SK-N-SH treated with all-trans-retinoic acid at 6 μM for 48 hours (cell line): ENCODE measurements at regions not wholly inside any gene's neighbourhood (a gene's known extent, or its start where the extent isn't known, plus 50 kb on each side); places are given as distances from the start of the nearest gene placed in this dataset.

Experiments used
- ATAC-seq: fragments of 200-7000 bp; cut with Tn5 transposase; 3 replicates; pipeline ENCODE4 v1.9.1; 2020; ENCODE audit warnings: mild to moderate bottlenecking, moderate library complexity
- ARNTL ChIP-seq: fragments of 450-650 bp; formaldehyde crosslinking; IDR thresholded peaks from 2 replicates; pipeline ENCODE4 v1.5.0; 2020; ENCODE audit warnings: low read depth, mild to moderate bottlenecking, moderate library complexity, borderline replicate concordance
- BACH2 ChIP-seq: fragments of 250-450 bp; sonication (Bioruptor Pico); IDR thresholded peaks from 2 replicates; pipeline ENCODE4 v1.9.0; 2021; ENCODE audit warnings: mild to moderate bottlenecking, borderline replicate concordance
- CSDC2 ChIP-seq: fragments of 250-450 bp; sonication (Bioruptor Pico); IDR thresholded peaks from 2 replicates; pipeline ENCODE4 v1.5.0; 2020; ENCODE audit warnings: mild to moderate bottlenecking, moderate library complexity
- ESRRG ChIP-seq: fragments of 250-450 bp; sonication (Bioruptor Pico); IDR thresholded peaks from 2 replicates; pipeline ENCODE4 v1.6.1; 2021; ENCODE audit warnings: mild to moderate bottlenecking
- ISL1 ChIP-seq: fragments of 250-450 bp; sonication (Bioruptor Pico); IDR thresholded peaks from 2 replicates; pipeline ENCODE4 v2.1.2; 2022; ENCODE audit warnings: mild to moderate bottlenecking, moderate library complexity
- OSR1 ChIP-seq: fragments of 250-450 bp; sonication (Bioruptor Pico); IDR thresholded peaks from 2 replicates; pipeline ENCODE4 v1.8.0; 2022; ENCODE audit warnings: moderate library complexity, mild to moderate bottlenecking, inconsistent platforms
- PPARA ChIP-seq: fragments of 250-450 bp; sonication (Bioruptor Pico); IDR thresholded peaks from 2 replicates; pipeline ENCODE4 v1.5.0; 2020; ENCODE audit warnings: mild to moderate bottlenecking, borderline replicate concordance
- RARB ChIP-seq: fragments of 250-450 bp; sonication (Bioruptor Pico); IDR thresholded peaks from 2 replicates; pipeline ENCODE4 v1.8.0; 2021; ENCODE audit warnings: mild to moderate bottlenecking, moderate library complexity
- SNAI2 ChIP-seq: fragments of 250-450 bp; sonication (Bioruptor Pico); IDR thresholded peaks from 2 replicates; pipeline ENCODE4 v1.5.0; 2020; ENCODE audit warnings: mild to moderate bottlenecking, moderate library complexity
- TCF4 ChIP-seq: fragments of 250-450 bp; sonication (Bioruptor Pico); IDR thresholded peaks from 2 replicates; pipeline ENCODE4 v1.8.0; 2021; ENCODE audit warnings: mild to moderate bottlenecking, moderate library complexity, borderline replicate concordance
- TOX ChIP-seq: fragments of 250-450 bp; sonication (Bioruptor Pico); IDR thresholded peaks from 2 replicates; pipeline ENCODE4 v1.8.0; 2021; ENCODE audit warnings: mild to moderate bottlenecking, moderate library complexity, borderline replicate concordance
- ZC3H10 ChIP-seq: fragments of 250-450 bp; sonication (Bioruptor Pico); IDR thresholded peaks from 2 replicates; pipeline ENCODE4 v1.5.1; 2021; ENCODE audit warnings: mild to moderate bottlenecking, moderate library complexity
- ZFP3 ChIP-seq: fragments of 250-450 bp; sonication (Bioruptor Pico); IDR thresholded peaks from 2 replicates; pipeline ENCODE4 v1.5.0; 2020; ENCODE audit warnings: mild to moderate bottlenecking, moderate library complexity
- ZFP30 ChIP-seq: fragments of 450-650 bp; formaldehyde crosslinking; IDR thresholded peaks from 2 replicates; pipeline ENCODE4 v1.5.0; 2022; ENCODE audit warnings: mild to moderate bottlenecking, moderate library complexity
- ZNF565 ChIP-seq: fragments of 450-650 bp; formaldehyde crosslinking; conservative IDR thresholded peaks from 2 replicates; pipeline ENCODE4 v1.5.0; 2020; ENCODE audit warnings: low read depth, mild to moderate bottlenecking, moderate library complexity
- ZNF70 ChIP-seq: fragments of 450-650 bp; formaldehyde crosslinking; IDR thresholded peaks from 2 replicates; pipeline ENCODE4 v1.5.0; 2020; ENCODE audit warnings: mild to moderate bottlenecking, moderate library complexity
- TF ChIP-seq, protein P1 (sequence below): fragments of 250-450 bp; sonication (Bioruptor Pico); IDR thresholded peaks from 2 replicates; pipeline ENCODE4 v1.5.1; 2020; ENCODE audit warnings: low read depth, mild to moderate bottlenecking, moderate library complexity
- TF ChIP-seq, protein P2 (sequence below): fragments of 250-450 bp; sonication (Bioruptor Pico); IDR thresholded peaks from 2 replicates; pipeline ENCODE4 v1.5.1; 2021; ENCODE audit warnings: mild to moderate bottlenecking, moderate library complexity
- TF ChIP-seq, protein P3 (sequence below): fragments of 250-450 bp; sonication (Bioruptor Pico); IDR thresholded peaks from 2 replicates; pipeline ENCODE4 v1.8.0; 2021; ENCODE audit warnings: low read depth, mild to moderate bottlenecking, moderate library complexity, borderline replicate concordance
- TF ChIP-seq, protein P4 (sequence below): fragments of 250-450 bp; sonication (Bioruptor Pico); IDR thresholded peaks from 2 replicates; pipeline ENCODE4 v1.8.0; 2020; ENCODE audit warnings: mild to moderate bottlenecking, moderate library complexity, borderline replicate concordance

DNA sequence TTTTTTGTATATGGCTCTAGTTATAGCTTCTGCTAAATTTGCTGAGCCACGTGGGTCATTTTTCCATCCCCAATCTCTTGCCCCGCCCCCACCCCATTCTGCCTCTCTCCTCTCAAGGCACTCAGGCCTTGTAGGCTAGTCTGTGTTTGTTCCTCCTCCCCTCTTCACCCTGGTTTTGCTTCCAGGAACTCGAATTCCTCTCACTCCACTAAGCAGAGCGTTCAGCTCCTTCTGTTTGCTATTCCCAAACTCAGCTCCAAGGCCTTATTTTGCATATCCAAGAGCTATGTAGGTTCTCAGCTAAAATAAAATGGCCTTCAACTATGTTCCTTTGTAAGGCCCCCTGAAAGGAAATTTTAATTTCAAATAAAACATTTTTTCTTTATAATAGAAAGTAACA is 1293.7 kb downstream of the EPHA7 start:
- TF ChIP-seq ARNTL (CRISPR knock-in tag) (no peak), ISL1 (no peak), ZFP3 (CRISPR knock-in tag) (no peak), ESRRG (CRISPR knock-in tag) (no peak)
- TF ChIP-seq, protein P1, sequence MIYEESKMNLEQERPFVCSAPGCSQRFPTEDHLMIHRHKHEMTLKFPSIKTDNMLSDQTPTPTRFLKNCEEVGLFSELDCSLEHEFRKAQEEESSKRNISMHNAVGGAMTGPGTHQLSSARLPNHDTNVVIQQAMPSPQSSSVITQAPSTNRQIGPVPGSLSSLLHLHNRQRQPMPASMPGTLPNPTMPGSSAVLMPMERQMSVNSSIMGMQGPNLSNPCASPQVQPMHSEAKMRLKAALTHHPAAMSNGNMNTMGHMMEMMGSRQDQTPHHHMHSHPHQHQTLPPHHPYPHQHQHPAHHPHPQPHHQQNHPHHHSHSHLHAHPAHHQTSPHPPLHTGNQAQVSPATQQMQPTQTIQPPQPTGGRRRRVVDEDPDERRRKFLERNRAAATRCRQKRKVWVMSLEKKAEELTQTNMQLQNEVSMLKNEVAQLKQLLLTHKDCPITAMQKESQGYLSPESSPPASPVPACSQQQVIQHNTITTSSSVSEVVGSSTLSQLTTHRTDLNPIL (CRISPR knock-in tag), result no peak
- TF ChIP-seq, protein P2, sequence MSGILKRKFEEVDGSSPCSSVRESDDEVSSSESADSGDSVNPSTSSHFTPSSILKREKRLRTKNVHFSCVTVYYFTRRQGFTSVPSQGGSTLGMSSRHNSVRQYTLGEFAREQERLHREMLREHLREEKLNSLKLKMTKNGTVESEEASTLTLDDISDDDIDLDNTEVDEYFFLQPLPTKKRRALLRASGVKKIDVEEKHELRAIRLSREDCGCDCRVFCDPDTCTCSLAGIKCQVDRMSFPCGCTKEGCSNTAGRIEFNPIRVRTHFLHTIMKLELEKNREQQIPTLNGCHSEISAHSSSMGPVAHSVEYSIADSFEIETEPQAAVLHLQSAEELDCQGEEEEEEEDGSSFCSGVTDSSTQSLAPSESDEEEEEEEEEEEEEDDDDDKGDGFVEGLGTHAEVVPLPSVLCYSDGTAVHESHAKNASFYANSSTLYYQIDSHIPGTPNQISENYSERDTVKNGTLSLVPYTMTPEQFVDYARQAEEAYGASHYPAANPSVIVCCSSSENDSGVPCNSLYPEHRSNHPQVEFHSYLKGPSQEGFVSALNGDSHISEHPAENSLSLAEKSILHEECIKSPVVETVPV (CRISPR knock-in tag), result no peak
- TF ChIP-seq, protein P3, sequence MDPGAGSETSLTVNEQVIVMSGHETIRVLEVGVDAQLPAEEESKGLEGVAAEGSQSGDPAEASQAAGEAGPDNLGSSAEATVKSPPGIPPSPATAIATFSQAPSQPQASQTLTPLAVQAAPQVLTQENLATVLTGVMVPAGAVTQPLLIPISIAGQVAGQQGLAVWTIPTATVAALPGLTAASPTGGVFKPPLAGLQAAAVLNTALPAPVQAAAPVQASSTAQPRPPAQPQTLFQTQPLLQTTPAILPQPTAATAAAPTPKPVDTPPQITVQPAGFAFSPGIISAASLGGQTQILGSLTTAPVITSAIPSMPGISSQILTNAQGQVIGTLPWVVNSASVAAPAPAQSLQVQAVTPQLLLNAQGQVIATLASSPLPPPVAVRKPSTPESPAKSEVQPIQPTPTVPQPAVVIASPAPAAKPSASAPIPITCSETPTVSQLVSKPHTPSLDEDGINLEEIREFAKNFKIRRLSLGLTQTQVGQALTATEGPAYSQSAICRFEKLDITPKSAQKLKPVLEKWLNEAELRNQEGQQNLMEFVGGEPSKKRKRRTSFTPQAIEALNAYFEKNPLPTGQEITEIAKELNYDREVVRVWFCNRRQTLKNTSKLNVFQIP (CRISPR knock-in tag), result no peak
- no peak for ATAC-seq

DNA sequence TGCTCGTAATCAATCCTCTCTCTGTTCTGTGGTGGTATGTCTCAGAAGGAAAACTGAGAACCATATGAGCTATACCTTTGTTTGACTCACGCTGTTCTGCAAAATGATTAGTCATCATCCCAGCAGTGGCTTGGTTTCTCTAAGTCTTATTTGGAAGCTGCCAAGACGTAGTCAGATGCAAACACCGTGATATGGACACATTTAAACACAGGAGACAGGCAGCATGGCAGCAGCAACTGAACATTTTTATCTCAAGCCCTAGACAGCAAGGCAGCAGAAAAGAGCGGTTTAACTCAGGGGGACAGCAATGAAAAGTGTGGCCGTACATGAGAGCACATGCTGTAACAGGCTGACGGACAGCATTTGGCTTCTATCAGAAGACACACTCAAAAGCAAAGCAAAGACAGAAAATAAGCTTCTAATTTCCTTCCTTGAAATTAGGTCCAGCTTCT is 1295.1 kb downstream of the EPHA7 start:
- TF ChIP-seq TOX (no peak), RARB (CRISPR knock-in tag) (no peak), ZFP3 (CRISPR knock-in tag) (no peak), ZNF70 (CRISPR knock-in tag) (no peak), CSDC2 (CRISPR knock-in tag) (no peak), BACH2 (CRISPR knock-in tag) (no peak), ISL1 (no peak), TCF4 (no peak), OSR1 (no peak), PPARA (CRISPR knock-in tag) (no peak), ZFP30 (CRISPR knock-in tag) (no peak), ZNF565 (CRISPR knock-in tag) (no peak), ZC3H10 (CRISPR knock-in tag) (no peak), ARNTL (CRISPR knock-in tag) (no peak), SNAI2 (CRISPR knock-in tag) (no peak)
- TF ChIP-seq, protein P3 (CRISPR knock-in tag), result no peak
- TF ChIP-seq, protein P1 (CRISPR knock-in tag), result no peak
- TF ChIP-seq, protein P4, sequence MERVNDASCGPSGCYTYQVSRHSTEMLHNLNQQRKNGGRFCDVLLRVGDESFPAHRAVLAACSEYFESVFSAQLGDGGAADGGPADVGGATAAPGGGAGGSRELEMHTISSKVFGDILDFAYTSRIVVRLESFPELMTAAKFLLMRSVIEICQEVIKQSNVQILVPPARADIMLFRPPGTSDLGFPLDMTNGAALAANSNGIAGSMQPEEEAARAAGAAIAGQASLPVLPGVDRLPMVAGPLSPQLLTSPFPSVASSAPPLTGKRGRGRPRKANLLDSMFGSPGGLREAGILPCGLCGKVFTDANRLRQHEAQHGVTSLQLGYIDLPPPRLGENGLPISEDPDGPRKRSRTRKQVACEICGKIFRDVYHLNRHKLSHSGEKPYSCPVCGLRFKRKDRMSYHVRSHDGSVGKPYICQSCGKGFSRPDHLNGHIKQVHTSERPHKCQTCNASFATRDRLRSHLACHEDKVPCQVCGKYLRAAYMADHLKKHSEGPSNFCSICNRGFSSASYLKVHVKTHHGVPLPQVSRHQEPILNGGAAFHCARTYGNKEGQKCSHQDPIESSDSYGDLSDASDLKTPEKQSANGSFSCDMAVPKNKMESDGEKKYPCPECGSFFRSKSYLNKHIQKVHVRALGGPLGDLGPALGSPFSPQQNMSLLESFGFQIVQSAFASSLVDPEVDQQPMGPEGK (CRISPR knock-in tag), result no peak
- TF ChIP-seq, protein P2 (CRISPR knock-in tag), result no peak
- no peak for ATAC-seq
